SK-N-MC (cell line): ENCODE measurements at regions not wholly inside any gene's neighbourhood (a gene's known extent, or its start where the extent isn't known, plus 50 kb on each side); places are given as distances from the start of the nearest gene placed in this dataset.

Experiments
- FOXP2 ChIP-seq: optimal IDR thresholded peaks from 2 replicates; pipeline ENCODE3; 2011; ENCODE audit warnings: mild to moderate bottlenecking, moderate library complexity; ENCODE audit not compliant: insufficient read depth; ENCODE audit errors: extremely low read length, control extremely low read depth
- POLR2AphosphoS5 ChIP-seq: IDR thresholded peaks from 2 replicates; pipeline ENCODE4 v1.6.1; 2012; ENCODE audit warnings: mild to moderate bottlenecking, low read depth, low read length, borderline replicate concordance

- TF ChIP-seq FOXP2 = no peak
- TF ChIP-seq POLR2AphosphoS5 = no peak
These were observed 143.3 kb downstream of the FGF10 start for GRCh38 chr5:44245935-44246334.
